ENCODE measurements at regions not wholly inside any gene's neighbourhood (a gene's known extent, or its start where the extent isn't known, plus 50 kb on each side); places are given as distances from the start of the nearest gene placed in this dataset.

GRCh38 chr20:52405417-52405816, 213.8 kb upstream of the ZFP64 start:
- Histone ChIP-seq H3K4me3 (no peak overlapping the region), H3K4me1 (no peaks in the 10 kb centered on the region), H3K27me3 (no peaks in the 10 kb centered on the region), H3K36me3 (no peaks in the 10 kb centered on the region), H3K9me3 (no peaks in the 10 kb centered on the region), H3K27ac (peak overlapping the region in 1 of 4 donors; percentile 6)
- DNase-seq, result no peak
- TF ChIP-seq CTCF (IDR thresholded peaks at IDR 0.05), result no peak
- TF ChIP-seq POLR2A (IDR thresholded peaks at IDR 0.05), result no peak

- Histone ChIP-seq H3K4me3 (no peak overlapping the region), H3K27me3 (no peaks in the 10 kb centered on the region), H3K4me1 (no peaks in the 10 kb centered on the region), H3K36me3 (no peaks in the 10 kb centered on the region), H3K9me3 (no peaks in the 10 kb centered on the region), H3K27ac (peak overlapping the region in 2 of 4 donors; percentile 6 to 18)
- no peak for TF ChIP-seq CTCF (IDR thresholded peaks at IDR 0.05)
- TF ChIP-seq POLR2A (IDR thresholded peaks at IDR 0.05), result no peak
- no peak for DNase-seq
These were observed 213.1 kb upstream of the ZFP64 start for GRCh38 chr20:52404671-52405070.

- H3K9me3 ChIP-seq, result no peaks in the 10 kb centered on the region
- DNase-seq, result no peak
- no peaks in the 10 kb centered on the region for H3K4me1 ChIP-seq
- no peak for TF ChIP-seq CTCF (IDR thresholded peaks at IDR 0.05)
- TF ChIP-seq POLR2A (IDR thresholded peaks at IDR 0.05), result no peak
- no peak overlapping the region for H3K4me3 ChIP-seq
- no peak overlapping the region for H3K27ac ChIP-seq
- H3K27me3 ChIP-seq, result no peaks in the 10 kb centered on the region
- H3K36me3 ChIP-seq, result no peaks in the 10 kb centered on the region
These were observed 211.4 kb upstream of the ZFP64 start for GRCh38 chr20:52402950-52403349.

- H3K4me3 ChIP-seq, result no peak overlapping the region
- H3K9me3 ChIP-seq, result no peaks in the 10 kb centered on the region
- TF ChIP-seq CTCF (IDR thresholded peaks at IDR 0.05) (no peak), POLR2A (IDR thresholded peaks at IDR 0.05) (no peak)
- no peaks in the 10 kb centered on the region for H3K4me1 ChIP-seq
- no peak overlapping the region for H3K27ac ChIP-seq
- no peaks in the 10 kb centered on the region for H3K27me3 ChIP-seq
- H3K36me3 ChIP-seq, result no peaks in the 10 kb centered on the region
- DNase-seq, result no peak
These were observed 210.9 kb upstream of the ZFP64 start for GRCh38 chr20:52402514-52402913.

- no peak overlapping the region for H3K4me3 ChIP-seq
- no peaks in the 10 kb centered on the region for H3K9me3 ChIP-seq
- no peaks in the 10 kb centered on the region for H3K4me1 ChIP-seq
- H3K27ac ChIP-seq, result no peak overlapping the region
- no peaks in the 10 kb centered on the region for H3K36me3 ChIP-seq
- DNase-seq, result no peak
- no peaks in the 10 kb centered on the region for H3K27me3 ChIP-seq
- TF ChIP-seq CTCF (IDR thresholded peaks at IDR 0.05) (no peak), POLR2A (IDR thresholded peaks at IDR 0.05) (no peak)
These were observed 209.9 kb upstream of the ZFP64 start for GRCh38 chr20:52401431-52401830.

DNA sequence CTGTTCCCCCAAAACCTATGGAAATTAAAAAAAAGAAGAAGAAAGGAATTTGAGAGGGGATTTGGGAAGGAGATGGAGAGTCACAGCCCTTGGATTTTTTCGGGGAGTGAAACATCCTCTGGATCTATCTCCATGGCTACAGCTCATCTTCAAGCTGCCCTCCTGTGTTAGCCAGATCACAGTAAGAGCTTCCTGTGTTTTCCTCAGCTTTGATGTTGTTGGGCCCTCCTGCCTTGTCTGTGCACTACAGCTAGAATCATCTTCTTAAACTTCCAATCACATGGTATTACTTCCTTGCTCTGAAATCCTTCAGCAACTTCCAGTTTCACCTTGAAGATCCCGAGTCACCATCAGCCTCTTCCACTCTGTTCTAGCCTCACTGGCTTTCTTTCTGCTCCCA, 207.8 kb upstream of the ZFP64 start:
- Histone ChIP-seq H3K36me3 (no peaks in the 10 kb centered on the region), H3K4me3 (no peak overlapping the region), H3K9me3 (no peaks in the 10 kb centered on the region), H3K27ac (no peak overlapping the region), H3K27me3 (no peaks in the 10 kb centered on the region), H3K4me1 (no peaks in the 10 kb centered on the region)
- TF ChIP-seq CTCF (IDR thresholded peaks at IDR 0.05) (no peak), POLR2A (IDR thresholded peaks at IDR 0.05) (no peak)
- DNase-seq, result no peak

All from Peyer's patch (tissue), 4 donors.